ENCODE measurements at regions not wholly inside any gene's neighbourhood (a gene's known extent, or its start where the extent isn't known, plus 50 kb on each side); places are given as distances from the start of the nearest gene placed in this dataset.

DNA sequence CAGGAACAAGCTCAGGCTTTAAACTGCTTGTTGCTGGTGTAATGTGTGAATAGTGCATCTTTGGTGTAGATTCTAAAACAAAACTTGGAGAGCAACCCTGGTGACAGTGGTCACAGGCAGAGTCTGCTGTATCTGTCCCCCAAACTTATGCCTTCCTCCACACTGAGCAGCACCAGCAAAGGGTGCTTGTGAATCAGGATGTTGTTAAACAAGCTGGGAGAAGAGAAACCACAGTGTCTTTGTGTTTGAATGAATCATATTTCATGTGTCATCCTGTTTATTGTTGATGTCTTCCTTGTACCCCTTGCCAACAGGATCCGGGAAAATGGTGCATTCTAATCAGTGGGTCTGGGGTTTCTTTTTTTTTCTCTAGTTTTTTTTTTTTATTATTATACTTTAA lies 91.9 kb upstream of the COG2 start:
- TF ChIP-seq, protein P1, sequence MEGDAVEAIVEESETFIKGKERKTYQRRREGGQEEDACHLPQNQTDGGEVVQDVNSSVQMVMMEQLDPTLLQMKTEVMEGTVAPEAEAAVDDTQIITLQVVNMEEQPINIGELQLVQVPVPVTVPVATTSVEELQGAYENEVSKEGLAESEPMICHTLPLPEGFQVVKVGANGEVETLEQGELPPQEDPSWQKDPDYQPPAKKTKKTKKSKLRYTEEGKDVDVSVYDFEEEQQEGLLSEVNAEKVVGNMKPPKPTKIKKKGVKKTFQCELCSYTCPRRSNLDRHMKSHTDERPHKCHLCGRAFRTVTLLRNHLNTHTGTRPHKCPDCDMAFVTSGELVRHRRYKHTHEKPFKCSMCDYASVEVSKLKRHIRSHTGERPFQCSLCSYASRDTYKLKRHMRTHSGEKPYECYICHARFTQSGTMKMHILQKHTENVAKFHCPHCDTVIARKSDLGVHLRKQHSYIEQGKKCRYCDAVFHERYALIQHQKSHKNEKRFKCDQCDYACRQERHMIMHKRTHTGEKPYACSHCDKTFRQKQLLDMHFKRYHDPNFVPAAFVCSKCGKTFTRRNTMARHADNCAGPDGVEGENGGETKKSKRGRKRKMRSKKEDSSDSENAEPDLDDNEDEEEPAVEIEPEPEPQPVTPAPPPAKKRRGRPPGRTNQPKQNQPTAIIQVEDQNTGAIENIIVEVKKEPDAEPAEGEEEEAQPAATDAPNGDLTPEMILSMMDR (IDR thresholded peaks at IDR 0.05): no peak
- POLR2A ChIA-PET: no interaction called here

DNA sequence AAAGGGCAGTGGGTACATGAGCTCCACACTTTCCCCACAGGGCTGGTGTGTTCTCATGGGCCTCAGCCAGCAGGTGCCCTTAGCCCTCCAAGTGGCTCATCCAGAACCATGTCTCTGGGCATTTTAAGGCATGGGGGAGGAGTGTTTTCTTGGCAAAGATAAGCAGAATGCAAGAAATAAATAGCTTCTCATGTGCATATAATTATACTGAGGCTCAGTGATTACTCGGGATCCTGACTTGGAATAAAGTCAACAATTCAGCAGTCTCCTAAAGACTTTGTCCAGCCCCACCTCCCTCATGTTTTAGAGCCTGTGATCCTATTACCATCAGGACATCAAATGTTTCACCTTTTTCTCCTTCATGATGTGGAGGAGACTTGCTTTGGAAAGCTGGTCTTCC lies 92.7 kb upstream of the COG2 start:
- Mint-ChIP-seq H3K4me3 (no peak overlapping the region), H3K9me3 (no peaks in the 10 kb centered on the region), H3K36me3 (ENCODE audit: low read depth) (no peaks in the 10 kb centered on the region), H3K27me3 (peaks cover 24% of the 10 kb centered on the region), H3K27ac (no peak overlapping the region), H3K4me1 (ENCODE audit: low read depth) (no peaks in the 10 kb centered on the region)
- DNase-seq (no peak), ATAC-seq (no peak)
- POLR2A ChIA-PET: no interaction called here
- TF ChIP-seq, protein P1 (IDR thresholded peaks at IDR 0.05): no peak
- intact Hi-C loops (cut with micrococcal nuclease): no loop called here
- CTCF ChIA-PET: no interaction called here

More for the DNA sequence above, 91.9 kb upstream of the COG2 start:
- Mint-ChIP-seq H3K36me3 (ENCODE audit: low read depth) (no peaks in the 10 kb centered on the region), H3K4me1 (ENCODE audit: low read depth) (no peaks in the 10 kb centered on the region), H3K27me3 (peaks cover 24% of the 10 kb centered on the region), H3K27ac (no peak overlapping the region), H3K4me3 (no peak overlapping the region), H3K9me3 (no peaks in the 10 kb centered on the region)
- DNase-seq: no peak
- intact Hi-C loops (cut with micrococcal nuclease): no loop called here
- ATAC-seq: no peak
- CTCF ChIA-PET: no interaction called here

DNA sequence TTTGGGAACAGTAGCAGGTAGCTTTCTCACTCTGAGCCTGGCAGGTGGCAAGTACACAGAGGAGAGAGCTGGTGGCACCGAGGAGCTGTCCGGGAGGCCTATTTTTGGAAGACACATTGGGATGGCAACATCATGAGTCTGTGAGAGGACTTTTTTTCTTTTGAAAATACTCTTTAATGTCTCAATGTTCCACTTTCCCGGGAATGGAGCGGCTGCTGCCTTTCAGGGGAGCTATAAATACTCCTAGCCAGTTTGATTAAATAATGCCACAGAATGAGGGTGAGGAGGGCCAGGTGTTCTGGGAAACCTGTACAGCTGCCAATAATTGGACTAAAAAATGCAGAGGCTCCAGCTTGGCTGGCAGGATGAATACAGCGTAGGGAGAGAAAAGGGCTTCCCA lies 93.3 kb upstream of the COG2 start:
- CTCF ChIA-PET: no interaction called here
- no peaks in the 10 kb centered on the region for H3K4me1 Mint-ChIP-seq (ENCODE audit: low read depth)
- POLR2A ChIA-PET: no interaction called here
- peaks cover 24% of the 10 kb centered on the region for H3K27me3 Mint-ChIP-seq
- ATAC-seq: no peak
- no peaks in the 10 kb centered on the region for H3K9me3 Mint-ChIP-seq
- no peak overlapping the region for H3K4me3 Mint-ChIP-seq
- intact Hi-C loops (cut with micrococcal nuclease): no loop called here
- no peak for DNase-seq
- H3K36me3 Mint-ChIP-seq (ENCODE audit: low read depth): no peaks in the 10 kb centered on the region
- TF ChIP-seq, protein P1 (IDR thresholded peaks at IDR 0.05): no peak
- H3K27ac Mint-ChIP-seq: no peak overlapping the region

DNA sequence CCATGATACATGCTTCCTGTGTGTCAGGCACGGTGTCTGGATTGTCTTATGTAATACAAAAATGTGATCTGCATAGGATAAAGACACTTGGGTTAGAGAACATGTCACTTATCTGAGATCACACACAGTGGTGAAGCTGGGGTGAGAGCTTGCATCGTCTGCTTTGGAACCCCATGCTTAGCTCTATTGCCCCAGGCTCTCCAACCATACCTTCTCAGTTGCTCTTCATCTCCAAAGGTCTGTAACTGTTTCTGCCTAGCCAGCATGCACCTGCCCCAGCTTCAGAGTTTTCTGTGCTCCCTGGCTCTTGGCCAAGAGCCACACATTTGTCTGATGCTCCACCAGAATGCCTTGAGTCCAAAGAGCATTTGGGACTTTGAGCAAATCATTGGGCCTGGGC lies 93.9 kb upstream of the COG2 start:
- Mint-ChIP-seq H3K27me3 (peaks cover 20% of the 10 kb centered on the region), H3K4me3 (no peak overlapping the region), H3K27ac (no peak overlapping the region), H3K4me1 (ENCODE audit: low read depth) (no peaks in the 10 kb centered on the region), H3K36me3 (ENCODE audit: low read depth) (no peaks in the 10 kb centered on the region), H3K9me3 (no peaks in the 10 kb centered on the region)
- CTCF ChIA-PET: no interaction called here
- DNase-seq: no peak
- ATAC-seq: no peak
- TF ChIP-seq, protein P1 (IDR thresholded peaks at IDR 0.05): no peak
- POLR2A ChIA-PET: no interaction called here
- intact Hi-C loops (cut with micrococcal nuclease): no loop called here

DNA sequence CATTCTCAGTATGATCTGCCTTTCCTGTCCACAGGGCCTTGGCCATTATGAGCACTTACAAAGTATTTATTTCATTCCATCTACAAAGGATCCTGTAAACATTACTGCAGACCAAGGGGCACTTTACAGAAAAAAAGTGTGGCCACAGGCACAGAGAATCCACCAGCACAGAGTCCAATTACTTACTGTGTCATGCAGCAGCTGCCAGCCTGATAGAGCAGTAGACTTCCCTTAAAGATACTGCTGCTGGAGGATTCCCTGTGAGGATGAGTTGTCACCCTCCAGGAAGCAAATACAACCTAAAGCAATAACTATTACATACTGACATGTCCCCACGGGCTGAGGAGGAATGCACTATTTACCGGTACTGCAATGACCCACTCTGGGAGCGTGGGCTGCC lies 97.1 kb upstream of the COG2 start:
- Mint-ChIP-seq H3K4me3 (no peak overlapping the region), H3K27me3 (peaks cover 9% of the 10 kb centered on the region), H3K27ac (no peak overlapping the region), H3K36me3 (ENCODE audit: low read depth) (no peaks in the 10 kb centered on the region), H3K9me3 (no peaks in the 10 kb centered on the region), H3K4me1 (ENCODE audit: low read depth) (no peaks in the 10 kb centered on the region)
- POLR2A ChIA-PET: no interaction called here
- DNase-seq: no peak
- CTCF ChIA-PET: no interaction called here
- TF ChIP-seq, protein P1 (IDR thresholded peaks at IDR 0.05): no peak
- intact Hi-C loops (cut with micrococcal nuclease): no loop called here
- ATAC-seq: no peak
